GM19035 (cell line): ENCODE measurements at regions not wholly inside any gene's neighbourhood (a gene's known extent, or its start where the extent isn't known, plus 50 kb on each side); places are given as distances from the start of the nearest gene placed in this dataset.
"Not testable (repeated sequence)": the region's sequence is repeated elsewhere in the genome, so short reads cannot be mapped to it uniquely, and the experiment has no call there.

Experiments used
- ATAC-seq: cut with Tn5 transposase; IDR thresholded peaks from one replicate; pipeline ENCODE4 v1.9.1; 2021; ENCODE audit not compliant: unreplicated experiment

- no peak for ATAC-seq
Observed at GRCh38 chr20:23299673-23300050, 50.9 kb upstream of the NXT1 start.

- no peak for ATAC-seq
Observed at GRCh38 chr20:23298926-23299672, 51.5 kb upstream of the NXT1 start.

GRCh38 chr20:23298155-23298554 lies 52.4 kb upstream of the NXT1 start:
- no peak for ATAC-seq

- no peak for ATAC-seq
Observed at GRCh38 chr20:23296841-23297701, 53.5 kb upstream of the NXT1 start.

GRCh38 chr20:23295934-23296333 lies 54.7 kb upstream of the NXT1 start:
- no peak for ATAC-seq

GRCh38 chr20:23294671-23295070 lies 55.9 kb upstream of the NXT1 start:
- no peak for ATAC-seq

- no peak for ATAC-seq
Observed at GRCh38 chr20:23294166-23294565, 56.4 kb upstream of the NXT1 start.

- ATAC-seq: no peak
Observed at GRCh38 chr20:23293689-23294088, 56.9 kb upstream of the NXT1 start.

GRCh38 chr20:23292311-23292710 lies 58.3 kb upstream of the NXT1 start:
- ATAC-seq: not testable (repeated sequence)

GRCh38 chr20:23291575-23292240 lies 58.9 kb upstream of the NXT1 start:
- no peak for ATAC-seq

- ATAC-seq: no peak
Observed at GRCh38 chr20:23290761-23291574, 59.6 kb upstream of the NXT1 start.

- no peak for ATAC-seq
Observed at GRCh38 chr20:23289724-23290395, 60.7 kb upstream of the NXT1 start.

GRCh38 chr20:23289249-23289648 lies 61.3 kb upstream of the NXT1 start:
- no peak for ATAC-seq

- ATAC-seq: no peak
Observed at GRCh38 chr20:23287354-23288190, 63.0 kb upstream of the NXT1 start.

- no peak for ATAC-seq
Observed at GRCh38 chr20:23286346-23286745, 64.2 kb upstream of the NXT1 start.

GRCh38 chr20:23285536-23285935 lies 65.1 kb upstream of the NXT1 start:
- ATAC-seq: no peak

- ATAC-seq: no peak
Observed at GRCh38 chr20:23284009-23284408, 66.6 kb upstream of the NXT1 start.

- ATAC-seq: no peak
Observed at GRCh38 chr20:23283096-23283850, 67.3 kb upstream of the NXT1 start.

GRCh38 chr20:23282546-23282945 lies 68.0 kb upstream of the NXT1 start:
- ATAC-seq: no peak
